K562 (cell line): ENCODE measurements at regions not wholly inside any gene's neighbourhood (a gene's known extent, or its start where the extent isn't known, plus 50 kb on each side); places are given as distances from the start of the nearest gene placed in this dataset.

Experiments used
- ATAC-seq: fragments of 200-7000 bp; cut with Tn5 transposase; 3 replicates; pipeline ENCODE4 v1.9.1; 2020; ENCODE audit warnings: moderate library complexity
- BruUV-seq: library from RNA; stranded (reverse); fragments of 400-500 nt; replicated peaks from 2 replicates; lab custom pipeline; 2021; lab: Mats Ljungman, UMichigan
- CTCF ChIA-PET: fragments of 300-600 bp; formaldehyde crosslinking; extraction: SDS; loops from one replicate; lab custom pipeline; 2021; ENCODE audit warnings: low intra/inter-chr PET ratio; lab: Yijun Ruan, JAX
- POLR2A ChIA-PET: fragments of 300-600, 350-650 bp; sonication (Branson Sonifier 250); formaldehyde crosslinking; extraction: SDS; loops from one replicate; lab custom pipeline; 2021; ENCODE audit warnings: antibody characterized with exemption, inconsistent platforms; lab: Yijun Ruan, JAX
- DNase-seq, 4 experiments: peaks; one replicate each; pipeline versions ENCODE4 v3.0.0 to v3.0.0-alpha.2; 2011 to 2018; ENCODE audit warnings: low spot score in 3 of 4, mixed read lengths in 3 of 4; ENCODE audit errors: extremely low read depth in 1 of 4
- FAIRE-seq: peaks from 2 replicates; lab custom pipeline; 2011; peaks lifted over from hg19 to GRCh38; lab: Jason Lieb, UNC
- H2AFZ ChIP-seq: 2 replicates; pipeline ENCODE4 v1.6.0; 2011; ENCODE audit warnings: low read depth, low read length, control low read depth, inconsistent platforms
- H3K27ac ChIP-seq: fragments of 200-600 bp; 3 replicates; pipeline ENCODE4 v1.8.0; 2011; ENCODE audit warnings: low read depth, mild to moderate bottlenecking, control low read depth, inconsistent platforms, low read length, moderate library complexity, mixed read lengths; ENCODE audit errors: extremely low read depth
- H3K27me3 ChIP-seq, 2 experiments: fragments of 300-600 bp in 1 of 2; 2 replicates in 1 of 2; 3 replicates in 1 of 2; pipeline versions ENCODE4 v1.6.0 to v1.8.0; 2011; ENCODE audit warnings: inconsistent platforms in 2 of 2, low read length in 2 of 2, mild to moderate bottlenecking in 1 of 2, mixed read lengths in 1 of 2, moderate library complexity in 1 of 2; ENCODE audit not compliant: control insufficient read depth in 2 of 2, insufficient read depth in 2 of 2
- H3K36me3 ChIP-seq: fragments of 300-600 bp; 3 replicates; pipeline ENCODE4 v1.8.0; 2011; ENCODE audit warnings: mild to moderate bottlenecking, low read length, inconsistent platforms; ENCODE audit not compliant: control insufficient read depth, insufficient read depth
- H3K4me1 ChIP-seq, 2 experiments: fragments of 200-600 bp in 1 of 2; replicated peaks in 1 of 2; 2 replicates in 1 of 2; 3 replicates in 1 of 2; pipeline versions ENCODE4 v1.5.1 to v1.8.0; 2011; ENCODE audit warnings: inconsistent platforms in 2 of 2, low read length in 2 of 2, mild to moderate bottlenecking in 1 of 2, mixed read lengths in 1 of 2, moderate library complexity in 1 of 2; ENCODE audit not compliant: control insufficient read depth in 2 of 2, insufficient read depth in 2 of 2
- H3K4me2 ChIP-seq: 2 replicates; pipeline ENCODE4 v1.6.1; 2011; ENCODE audit warnings: low read length, control low read depth, inconsistent platforms, mixed read lengths; ENCODE audit not compliant: insufficient read depth
- H3K4me3 ChIP-seq: fragments of 200-600 bp; sonication (generic), shearing (Covaris generic); 2 replicates; pipeline ENCODE4 v1.5.1; 2016; ENCODE audit warnings: control low read depth, inconsistent platforms
- H3K79me2 ChIP-seq: fragments of 200-600 bp; 3 replicates; pipeline ENCODE4 v1.8.0; 2011; ENCODE audit warnings: low read length, inconsistent platforms; ENCODE audit not compliant: control insufficient read depth, insufficient read depth
- H3K9ac ChIP-seq, 2 experiments: 2 replicates each; pipeline versions ENCODE4 v1.6.0 to v1.6.1; 2011; ENCODE audit warnings: low read depth in 2 of 2, low read length in 2 of 2, control low read depth in 1 of 2, inconsistent platforms in 1 of 2, mild to moderate bottlenecking in 1 of 2, mixed read lengths in 1 of 2; ENCODE audit not compliant: insufficient read depth in 1 of 2
- H3K9me1 ChIP-seq: one replicate; pipeline ENCODE4 v1.6.0; 2011; ENCODE audit warnings: inconsistent platforms, mild to moderate bottlenecking, low read length, moderate library complexity; ENCODE audit not compliant: control insufficient read depth, insufficient read depth
- H3K9me3 ChIP-seq: replicated peaks from 2 replicates; pipeline ENCODE4 v1.5.1; 2011; ENCODE audit warnings: low read depth, low read length, inconsistent platforms; ENCODE audit not compliant: control insufficient read depth, insufficient read depth
- H4K20me1 ChIP-seq: replicated peaks from 2 replicates; pipeline ENCODE4 v1.6.1; 2011; ENCODE audit warnings: low read length, inconsistent platforms, mixed read lengths; ENCODE audit not compliant: control insufficient read depth, insufficient read depth
- CEBPB ChIP-seq: fragments of 450-650 bp; IDR thresholded peaks from 2 replicates; pipeline ENCODE4 v1.6.1; 2016; ENCODE audit warnings: missing genetic modification characterization, missing compliant biosample characterization
- CHD7 ChIP-seq: fragments of 200-600 bp; sonication (generic); IDR thresholded peaks from one replicate; pipeline ENCODE4 v1.6.1; 2012; ENCODE audit warnings: mild to moderate bottlenecking, low read depth, low read length, inconsistent platforms
- CLOCK ChIP-seq: fragments of 250-450 bp; sonication (Bioruptor Pico); IDR thresholded peaks from 2 replicates; pipeline ENCODE4 v1.4.0; 2020; ENCODE audit warnings: mild to moderate bottlenecking, moderate library complexity, borderline replicate concordance
- DLX4 ChIP-seq: fragments of 250-450 bp; sonication (Bioruptor Pico); IDR thresholded peaks from 2 replicates; pipeline ENCODE4 v1.6.1; 2021; ENCODE audit warnings: mild to moderate bottlenecking
- KDM5B ChIP-seq: fragments of 200-600 bp; sonication (generic); IDR thresholded peaks from 2 replicates; pipeline ENCODE4 v1.6.1; 2012; ENCODE audit warnings: low read depth, mild to moderate bottlenecking, moderate library complexity, low read length, control low read depth, inconsistent platforms; ENCODE audit not compliant: insufficient replicate concordance
- NCOR1 ChIP-seq: fragments of 450-650 bp; IDR thresholded peaks from 2 replicates; pipeline ENCODE4 v1.6.1; 2016; ENCODE audit warnings: mild to moderate bottlenecking, moderate library complexity
- RCOR1 ChIP-seq, 2 experiments: IDR thresholded peaks; 2 replicates each; pipeline ENCODE4 v1.6.1; 2012; ENCODE audit warnings: low read depth in 2 of 2, low read length in 2 of 2, borderline replicate concordance in 1 of 2, improper control_type of control experiment in 1 of 2
- TAF15 ChIP-seq: fragments of 200-400 bp; formaldehyde crosslinking; IDR thresholded peaks from 2 replicates; pipeline ENCODE4 v1.6.1; 2017; ENCODE audit warnings: mild to moderate bottlenecking, low read depth, low read length, moderate library complexity
- WGBS: fragments of 100-300 bp; shearing (Covaris generic); methylation state at CpG from one replicate; pipeline ENCODE4 v1.1.6; 2016; ENCODE audit warnings: low coverage, mixed read lengths; ENCODE audit not compliant: insufficient coverage; ENCODE audit errors: missing lambda C conversion rate; 5-methylcytosine and 5-hydroxymethylcytosine counted together
- in situ Hi-C: fragments of 300-500 bp; cut with MboI; formaldehyde crosslinking; loops from 4 replicates; pipeline ENCODE4 v1.15.0; 2018; ENCODE audit warnings: inconsistent platforms, mixed read lengths
- intact Hi-C: fragments of 100-400 bp; cut with micrococcal nuclease; formaldehyde crosslinking; loops from 2 replicates; pipeline ENCODE4 v1.14.2; 2022

- no peaks in the 10 kb centered on the region for H4K20me1 ChIP-seq
- H3K9me3 ChIP-seq = no peaks in the 10 kb centered on the region
- no peak overlapping the region for H3K27ac ChIP-seq
- H2AFZ ChIP-seq = no peak overlapping the region
- CTCF ChIA-PET = no interaction called here
- ATAC-seq (no peak), FAIRE-seq (no peak), DNase-seq (no peak)
- no peaks in the 10 kb centered on the region for H3K9me1 ChIP-seq
- WGBS = 6% methylated on average over 2 of the region's 2 CpGs
- no TSS peak for BruUV-seq
- H3K4me2 ChIP-seq = no peak overlapping the region
- H3K4me1 ChIP-seq = no peaks in the 10 kb centered on the region; a peak in 1 of 5 replicates
- H3K4me3 ChIP-seq = no peak overlapping the region
- intact Hi-C loops (no loop called here), in situ Hi-C loops (no loop called here)
- H3K36me3 ChIP-seq = no peaks in the 10 kb centered on the region
- H3K79me2 ChIP-seq = no peaks in the 10 kb centered on the region
- H3K27me3 ChIP-seq = 0 out of 5 replicates have a peak, but pooled peaks cover 0 to 3% of the 10 kb centered on the region in 2 experiments
- H3K9ac ChIP-seq = no peak overlapping the region
- POLR2A ChIA-PET = interaction anchor here (0.6 kb wide), 1 partner anchor 27 kb away, joined by 3 read pairs; no protein-coding TSS in a partner anchor
- TF ChIP-seq RCOR1 (IDR thresholded peaks at IDR 0.05; ENCODE audit: borderline replicate concordance in 1 of 2, low read depth in 2 of 2, low read length in 2 of 2) = no peak
- TF ChIP-seq NCOR1 = no peak
- TF ChIP-seq DLX4 (CRISPR knock-in tag) = no peak
- no peak for TF ChIP-seq CLOCK (CRISPR knock-in tag)
- no peak for TF ChIP-seq CHD7
- TF ChIP-seq TAF15 = no peak
- TF ChIP-seq CEBPB (tag) = no peak
- TF ChIP-seq KDM5B = no peak
Measured at GRCh38 chr1:208369658-208370057, 125.5 kb upstream of the PLXNA2 start.
